ENCODE measurements at regions not wholly inside any gene's neighbourhood (a gene's known extent, or its start where the extent isn't known, plus 50 kb on each side); places are given as distances from the start of the nearest gene placed in this dataset.

DNA sequence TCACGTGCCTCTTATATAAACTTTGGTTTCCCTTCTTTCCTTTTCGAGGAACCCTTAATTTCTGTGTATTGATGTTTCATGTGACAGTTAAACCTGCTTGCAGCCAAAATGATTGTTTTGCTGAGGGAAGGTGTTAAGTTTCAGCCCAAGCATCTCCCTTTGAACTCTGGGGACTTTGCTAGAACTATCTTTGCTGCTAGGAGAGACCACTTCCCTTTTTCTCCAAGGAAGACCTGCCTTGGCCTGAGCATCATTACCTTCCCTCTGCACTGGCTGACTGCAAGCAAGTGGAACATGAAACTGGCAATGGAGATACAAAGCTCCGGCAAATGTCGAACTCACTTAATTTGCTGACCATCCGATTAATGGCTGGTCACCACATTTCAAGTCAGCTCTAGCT is 192.8 kb downstream of the GRIN2B start:
- Histone ChIP-seq H3K9ac (ENCODE audit: low read depth, low read length) (no peak overlapping the region), H2BK120ac (ENCODE audit: low read depth, low read length) (no peak overlapping the region), H3K4me2 (ENCODE audit: low read depth, low read length) (no peak overlapping the region)

More for the DNA sequence above, 192.8 kb downstream of the GRIN2B start:
- in situ Hi-C loops (cut with MboI; ENCODE audit: low sequenced_read_pairs) (no loop called here), intact Hi-C loops (cut with micrococcal nuclease) (no loop called here), dilution Hi-C loops (cut with HindIII; ENCODE audit: low sequenced_read_pairs, unreplicated experiment) (no loop called here)
- POLR2A ChIA-PET (ENCODE audit: unreplicated experiment) = no interaction called here
- Histone ChIP-seq H2BK20ac (ENCODE audit: low read depth, low read length) (no peak overlapping the region), H3K23ac (ENCODE audit: low read depth, low read length) (no peak overlapping the region), H3K14ac (replicated peaks; ENCODE audit: low read depth, low read length) (no peak overlapping the region), H3K27me3 (ENCODE audit: control insufficient read depth, insufficient read depth, low read length) (no peaks in the 10 kb centered on the region), H4K91ac (ENCODE audit: insufficient read depth, low read depth, low read length) (no peak overlapping the region), H3K9me3 (ENCODE audit: control insufficient read depth, insufficient read depth, low read length) (no peaks in the 10 kb centered on the region; the same call in 1 of the 2 replicates), H4K20me1 (ENCODE audit: insufficient read depth, low read length) (no peaks in the 10 kb centered on the region), H3K4ac (ENCODE audit: low read depth, low read length) (no peak overlapping the region), H2AK9ac (replicated peaks; ENCODE audit: low read depth, low read length, poor library complexity) (no peak overlapping the region), H3K4me3 (ENCODE audit: insufficient read depth, low read depth, low read length) (no peak overlapping the region), H3K36me3 (ENCODE audit: control insufficient read depth, insufficient read depth, low read length) (no peaks in the 10 kb centered on the region), H3K79me1 (ENCODE audit: low read depth in 1 of 2, low read length in 2 of 2) (no peaks in the 10 kb centered on the region), H2AFZ (replicated peaks; ENCODE audit: low read length, poor library complexity) (no peak overlapping the region), H3K4me1 (ENCODE audit: control insufficient read depth, insufficient read depth, low read length) (no peaks in the 10 kb centered on the region), H2BK5ac (ENCODE audit: low read depth, low read length, poor library complexity, severe bottlenecking) (no peak overlapping the region), H3K18ac (ENCODE audit: low read depth, low read length) (no peak overlapping the region), H4K8ac (ENCODE audit: low read depth in 2 of 2, low read length in 2 of 2) (no peak overlapping the region), H2BK15ac (ENCODE audit: low read depth, low read length) (no peak overlapping the region), H3K27ac (ENCODE audit: insufficient read depth, low read length) (no peak overlapping the region), H3K9me1 (ENCODE audit: insufficient read depth, low read length) (no peaks in the 10 kb centered on the region), H4K5ac (ENCODE audit: low read depth, low read length) (no peak overlapping the region), H3K56ac (ENCODE audit: extremely low read depth, insufficient read depth, low read length) (no peak overlapping the region), H2AK5ac (ENCODE audit: low read depth, low read length) (no peak overlapping the region)
- no peak for TF ChIP-seq FOS (IDR thresholded peaks at IDR 0.05; ENCODE audit: low read depth, low read length)
- TF ChIP-seq NFE2L2 (IDR thresholded peaks at IDR 0.05; ENCODE audit: low read depth, low read length) = no peak
- no peak for TF ChIP-seq MXI1 (IDR thresholded peaks at IDR 0.05; ENCODE audit: borderline replicate concordance, low read depth, low read length)
- no peak for TF ChIP-seq MAZ (IDR thresholded peaks at IDR 0.05; ENCODE audit: borderline replicate concordance, low read depth, low read length)
- TF ChIP-seq RAD21 (IDR thresholded peaks at IDR 0.05; ENCODE audit: low read length) = no peak
- TF ChIP-seq, protein P1, sequence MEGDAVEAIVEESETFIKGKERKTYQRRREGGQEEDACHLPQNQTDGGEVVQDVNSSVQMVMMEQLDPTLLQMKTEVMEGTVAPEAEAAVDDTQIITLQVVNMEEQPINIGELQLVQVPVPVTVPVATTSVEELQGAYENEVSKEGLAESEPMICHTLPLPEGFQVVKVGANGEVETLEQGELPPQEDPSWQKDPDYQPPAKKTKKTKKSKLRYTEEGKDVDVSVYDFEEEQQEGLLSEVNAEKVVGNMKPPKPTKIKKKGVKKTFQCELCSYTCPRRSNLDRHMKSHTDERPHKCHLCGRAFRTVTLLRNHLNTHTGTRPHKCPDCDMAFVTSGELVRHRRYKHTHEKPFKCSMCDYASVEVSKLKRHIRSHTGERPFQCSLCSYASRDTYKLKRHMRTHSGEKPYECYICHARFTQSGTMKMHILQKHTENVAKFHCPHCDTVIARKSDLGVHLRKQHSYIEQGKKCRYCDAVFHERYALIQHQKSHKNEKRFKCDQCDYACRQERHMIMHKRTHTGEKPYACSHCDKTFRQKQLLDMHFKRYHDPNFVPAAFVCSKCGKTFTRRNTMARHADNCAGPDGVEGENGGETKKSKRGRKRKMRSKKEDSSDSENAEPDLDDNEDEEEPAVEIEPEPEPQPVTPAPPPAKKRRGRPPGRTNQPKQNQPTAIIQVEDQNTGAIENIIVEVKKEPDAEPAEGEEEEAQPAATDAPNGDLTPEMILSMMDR (conservative IDR thresholded peaks at IDR 0.05; ENCODE audit: low read depth, low read length) = no peak
- TF ChIP-seq RCOR1 (IDR thresholded peaks at IDR 0.05; ENCODE audit: insufficient replicate concordance, low read length) = no peak
- TF ChIP-seq POLR2A (IDR thresholded peaks at IDR 0.05; ENCODE audit: low read depth, low read length) = no peak
- TF ChIP-seq SMC3 (IDR thresholded peaks at IDR 0.05; ENCODE audit: low read depth, low read length) = no peak
- no peak for TF ChIP-seq MAFK (IDR thresholded peaks at IDR 0.05; ENCODE audit: low read depth, low read length)
- TF ChIP-seq, protein P2, sequence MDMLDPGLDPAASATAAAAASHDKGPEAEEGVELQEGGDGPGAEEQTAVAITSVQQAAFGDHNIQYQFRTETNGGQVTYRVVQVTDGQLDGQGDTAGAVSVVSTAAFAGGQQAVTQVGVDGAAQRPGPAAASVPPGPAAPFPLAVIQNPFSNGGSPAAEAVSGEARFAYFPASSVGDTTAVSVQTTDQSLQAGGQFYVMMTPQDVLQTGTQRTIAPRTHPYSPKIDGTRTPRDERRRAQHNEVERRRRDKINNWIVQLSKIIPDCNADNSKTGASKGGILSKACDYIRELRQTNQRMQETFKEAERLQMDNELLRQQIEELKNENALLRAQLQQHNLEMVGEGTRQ (IDR thresholded peaks at IDR 0.05; ENCODE audit: low read depth, low read length) = no peak
- no peak for TF ChIP-seq RFX5 (IDR thresholded peaks at IDR 0.05; ENCODE audit: low read depth, low read length)
- TF ChIP-seq CHD1 (IDR thresholded peaks at IDR 0.05; ENCODE audit: low read depth, low read length) = no peak
- TF ChIP-seq CEBPB (IDR thresholded peaks at IDR 0.05; ENCODE audit: low read depth, low read length) = no peak
- no peak for TF ChIP-seq BHLHE40 (IDR thresholded peaks at IDR 0.05; ENCODE audit: low read depth, low read length)
- TF ChIP-seq, protein P3, sequence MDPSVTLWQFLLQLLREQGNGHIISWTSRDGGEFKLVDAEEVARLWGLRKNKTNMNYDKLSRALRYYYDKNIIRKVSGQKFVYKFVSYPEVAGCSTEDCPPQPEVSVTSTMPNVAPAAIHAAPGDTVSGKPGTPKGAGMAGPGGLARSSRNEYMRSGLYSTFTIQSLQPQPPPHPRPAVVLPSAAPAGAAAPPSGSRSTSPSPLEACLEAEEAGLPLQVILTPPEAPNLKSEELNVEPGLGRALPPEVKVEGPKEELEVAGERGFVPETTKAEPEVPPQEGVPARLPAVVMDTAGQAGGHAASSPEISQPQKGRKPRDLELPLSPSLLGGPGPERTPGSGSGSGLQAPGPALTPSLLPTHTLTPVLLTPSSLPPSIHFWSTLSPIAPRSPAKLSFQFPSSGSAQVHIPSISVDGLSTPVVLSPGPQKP (IDR thresholded peaks at IDR 0.05; ENCODE audit: borderline replicate concordance, low read depth, low read length) = no peak
- no CpG with 5 or more reads among the region's 5 CpGs for WGBS, 2 experiments (ENCODE audit: extremely low coverage in 2 of 2, insufficient read length in 1 of 2)
- CTCF ChIA-PET = no interaction called here
- no peak for ATAC-seq (ENCODE audit: low read depth)
- DNase-seq = no peak
- no TSS peak for BruUV-seq (replicated peaks)

Measured in IMR-90 (cell line).